Type B pancreatic cell (in vitro differentiated cells): ENCODE measurements at regions not wholly inside any gene's neighbourhood (a gene's known extent, or its start where the extent isn't known, plus 50 kb on each side); places are given as distances from the start of the nearest gene placed in this dataset.

Experiments
- DNase-seq: peaks from one replicate; pipeline ENCODE4 v3.0.0; 2021; ENCODE audit warnings: mixed read lengths; ENCODE audit not compliant: unreplicated experiment; ENCODE audit errors: extremely low spot score
- H3K27ac Mint-ChIP-seq: 2 replicates; pipeline ENCODE4 v1.8.0; 2021; ENCODE audit warnings: mild to moderate bottlenecking, mixed read lengths
- H3K27me3 Mint-ChIP-seq: 2 replicates; pipeline ENCODE4 v1.8.0; 2021; ENCODE audit warnings: mixed read lengths
- H3K36me3 Mint-ChIP-seq: 2 replicates; pipeline ENCODE4 v1.8.0; 2021; ENCODE audit warnings: mixed read lengths
- H3K4me1 Mint-ChIP-seq: one replicate; pipeline ENCODE4 v1.8.0; 2021; ENCODE audit warnings: mixed read lengths; ENCODE audit not compliant: unreplicated experiment
- H3K4me3 Mint-ChIP-seq: 2 replicates; pipeline ENCODE4 v1.8.0; 2021; ENCODE audit warnings: mild to moderate bottlenecking, mixed read lengths
- H3K9me3 Mint-ChIP-seq: 2 replicates; pipeline ENCODE4 v1.8.0; 2021; ENCODE audit warnings: mixed read lengths
- TF ChIP-seq, protein P1 (sequence below): fragments of 200-600 bp; sonication (generic); conservative IDR thresholded peaks from 2 replicates; pipeline ENCODE4 v1.5.0; 2021; ENCODE audit warnings: antibody characterized with exemption, mild to moderate bottlenecking

DNA sequence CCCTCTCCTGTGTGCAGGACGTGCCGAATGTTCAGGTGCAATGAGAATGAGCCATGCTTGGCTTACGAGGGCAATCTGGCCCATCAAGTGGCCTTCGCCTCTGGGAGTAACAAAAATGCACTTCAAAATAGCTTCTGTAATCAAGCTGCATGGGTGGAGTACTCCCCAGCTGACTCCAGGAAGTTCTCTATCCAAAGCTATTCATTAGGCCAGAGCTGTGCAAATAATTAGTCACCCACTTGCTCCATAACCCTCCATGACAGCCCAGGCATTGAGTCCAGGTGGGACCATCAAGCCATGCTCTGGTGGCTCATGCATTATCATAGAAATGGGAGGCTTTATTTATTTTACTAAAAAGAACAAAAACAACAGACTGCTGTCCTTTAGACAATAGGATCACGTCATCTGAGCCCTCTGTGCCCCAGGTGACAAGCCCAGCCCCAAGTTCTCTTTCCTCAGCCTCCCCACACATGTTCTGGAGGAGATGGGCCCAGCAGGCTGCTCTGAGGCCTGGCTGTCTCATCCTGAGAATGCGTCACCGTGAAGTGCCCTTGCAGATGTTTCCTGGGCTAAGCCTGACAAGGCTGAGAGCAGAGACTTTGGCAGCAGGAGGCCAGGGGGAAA lies 244.7 kb downstream of the ETS1 start:
- Mint-ChIP-seq H3K36me3 (no peaks in the 10 kb centered on the region), H3K27me3 (peaks cover 10% of the 10 kb centered on the region), H3K4me1 (peaks cover 22% of the 10 kb centered on the region), H3K9me3 (no peaks in the 10 kb centered on the region), H3K4me3 (no peak overlapping the region), H3K27ac (no peak overlapping the region)
- TF ChIP-seq, protein P1, sequence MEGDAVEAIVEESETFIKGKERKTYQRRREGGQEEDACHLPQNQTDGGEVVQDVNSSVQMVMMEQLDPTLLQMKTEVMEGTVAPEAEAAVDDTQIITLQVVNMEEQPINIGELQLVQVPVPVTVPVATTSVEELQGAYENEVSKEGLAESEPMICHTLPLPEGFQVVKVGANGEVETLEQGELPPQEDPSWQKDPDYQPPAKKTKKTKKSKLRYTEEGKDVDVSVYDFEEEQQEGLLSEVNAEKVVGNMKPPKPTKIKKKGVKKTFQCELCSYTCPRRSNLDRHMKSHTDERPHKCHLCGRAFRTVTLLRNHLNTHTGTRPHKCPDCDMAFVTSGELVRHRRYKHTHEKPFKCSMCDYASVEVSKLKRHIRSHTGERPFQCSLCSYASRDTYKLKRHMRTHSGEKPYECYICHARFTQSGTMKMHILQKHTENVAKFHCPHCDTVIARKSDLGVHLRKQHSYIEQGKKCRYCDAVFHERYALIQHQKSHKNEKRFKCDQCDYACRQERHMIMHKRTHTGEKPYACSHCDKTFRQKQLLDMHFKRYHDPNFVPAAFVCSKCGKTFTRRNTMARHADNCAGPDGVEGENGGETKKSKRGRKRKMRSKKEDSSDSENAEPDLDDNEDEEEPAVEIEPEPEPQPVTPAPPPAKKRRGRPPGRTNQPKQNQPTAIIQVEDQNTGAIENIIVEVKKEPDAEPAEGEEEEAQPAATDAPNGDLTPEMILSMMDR: no peak
- no peak for DNase-seq

DNA sequence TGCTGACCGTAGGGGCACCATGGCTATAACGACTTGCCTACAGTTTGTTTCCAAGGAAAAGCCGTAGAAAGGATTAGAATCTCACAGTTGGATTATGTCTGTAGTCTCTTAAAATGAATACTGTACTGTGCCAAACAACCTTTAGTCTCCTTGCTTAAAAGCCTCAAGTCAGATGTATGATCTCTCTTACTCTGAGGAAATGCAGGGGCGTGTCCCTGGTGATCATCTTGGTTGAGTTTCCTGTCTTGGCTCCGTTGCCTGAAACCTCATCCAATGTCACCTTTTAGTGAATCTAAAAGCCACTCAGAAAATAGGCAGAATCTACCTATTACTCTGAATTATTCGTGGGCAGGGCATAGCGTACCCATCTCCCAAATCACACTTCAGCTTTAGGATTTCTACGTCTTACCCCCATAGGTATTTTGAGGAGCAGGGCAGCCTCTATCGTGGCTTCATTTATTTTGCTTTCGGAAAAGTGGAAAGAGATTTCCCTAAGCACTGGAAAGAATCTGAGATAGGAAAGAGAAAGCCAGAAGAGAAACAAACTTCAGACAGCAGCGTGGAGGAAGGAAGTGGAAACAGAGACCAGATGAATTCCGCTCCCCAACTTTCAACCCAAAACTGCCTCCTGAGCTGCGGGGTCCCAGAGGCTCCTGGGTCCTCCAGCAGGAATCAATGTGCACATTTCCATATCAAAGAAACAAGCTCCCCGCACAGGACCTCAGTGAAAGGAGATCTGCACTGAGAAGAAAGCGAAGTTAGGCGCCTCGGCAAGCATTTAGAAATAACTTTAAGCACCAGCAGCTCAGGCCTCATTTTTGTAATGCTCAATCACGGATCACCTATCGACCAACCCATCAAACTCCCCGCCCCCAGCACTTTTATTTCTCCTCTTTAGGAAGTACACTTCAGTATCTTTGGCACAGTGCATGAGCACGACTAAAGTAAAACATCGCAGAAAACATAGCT lies 245.8 kb downstream of the ETS1 start:
- Mint-ChIP-seq H3K27me3 (peaks cover 12% of the 10 kb centered on the region), H3K9me3 (no peaks in the 10 kb centered on the region), H3K36me3 (no peaks in the 10 kb centered on the region), H3K4me3 (no peak overlapping the region), H3K4me1 (peaks cover 25% of the 10 kb centered on the region), H3K27ac (no peak overlapping the region)
- TF ChIP-seq, protein P1: no peak
- DNase-seq: no peak

DNA sequence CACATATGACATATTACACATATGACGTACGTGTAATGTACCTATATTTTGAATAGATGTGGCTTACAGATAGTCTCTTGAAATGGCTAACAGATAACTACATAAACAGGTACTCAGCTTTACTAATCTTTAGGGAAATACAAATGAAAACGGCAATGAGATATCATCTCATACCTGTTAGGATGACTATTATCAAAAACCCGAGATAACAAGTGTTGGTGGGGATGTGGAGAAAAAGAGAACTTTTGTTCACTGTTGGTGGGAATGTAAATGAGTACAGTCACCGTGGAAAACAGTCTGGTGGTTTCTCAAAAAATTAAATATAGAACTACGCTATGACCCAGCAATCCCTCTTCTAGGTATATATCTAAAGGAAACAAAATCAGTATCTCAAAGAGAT lies 247.6 kb downstream of the ETS1 start:
- Mint-ChIP-seq H3K27ac (no peak overlapping the region), H3K4me3 (no peak overlapping the region), H3K4me1 (peaks cover 42% of the 10 kb centered on the region), H3K36me3 (no peaks in the 10 kb centered on the region), H3K9me3 (no peaks in the 10 kb centered on the region), H3K27me3 (peaks cover 15% of the 10 kb centered on the region)
- DNase-seq: no peak
- TF ChIP-seq, protein P1: no peak

DNA sequence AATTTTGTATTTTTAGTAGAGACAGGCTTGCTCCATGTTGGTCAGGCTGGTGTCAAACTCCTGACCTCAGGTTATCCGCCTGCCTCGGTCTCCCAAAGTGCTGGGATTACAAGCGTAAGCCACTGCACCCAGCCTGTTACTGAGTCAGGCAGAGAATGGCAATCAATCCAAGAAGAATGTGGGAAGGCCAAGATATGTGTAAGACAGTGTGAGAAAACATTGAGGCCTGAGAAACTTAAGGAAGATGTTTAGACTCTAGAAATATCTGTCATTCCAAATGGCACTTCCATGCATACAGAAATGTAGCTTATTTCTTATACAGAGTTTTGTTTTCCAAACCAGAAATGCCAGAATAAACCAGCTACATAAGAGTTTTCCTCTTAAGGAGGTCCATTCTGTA lies 248.5 kb downstream of the ETS1 start:
- Mint-ChIP-seq H3K9me3 (no peaks in the 10 kb centered on the region), H3K27me3 (peaks cover 9% of the 10 kb centered on the region), H3K4me3 (no peak overlapping the region), H3K27ac (no peak overlapping the region), H3K36me3 (no peaks in the 10 kb centered on the region), H3K4me1 (peaks cover 52% of the 10 kb centered on the region)
- DNase-seq: no peak
- TF ChIP-seq, protein P1: no peak

DNA sequence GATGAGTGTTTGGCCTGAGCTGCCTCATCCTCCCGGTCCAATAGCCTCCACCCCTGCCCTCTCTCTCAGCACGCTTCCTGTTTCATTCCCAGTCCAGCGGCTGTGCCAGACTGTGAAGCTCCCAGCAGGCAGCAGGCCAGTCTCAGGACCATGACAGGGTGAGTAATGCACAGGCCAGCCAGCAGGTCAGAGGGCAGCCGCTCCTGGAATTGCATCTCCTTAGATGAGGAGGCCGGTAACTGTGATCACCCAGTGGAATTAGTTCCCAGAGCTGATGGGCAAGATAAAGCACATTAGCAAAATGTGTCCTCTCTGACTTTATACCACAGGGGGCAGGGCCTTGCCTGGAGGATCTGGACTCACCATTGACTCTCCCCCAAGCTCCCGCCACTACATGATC lies 251.2 kb downstream of the ETS1 start:
- Mint-ChIP-seq H3K9me3 (no peaks in the 10 kb centered on the region), H3K4me1 (peaks cover 37% of the 10 kb centered on the region), H3K36me3 (no peaks in the 10 kb centered on the region), H3K27ac (no peak overlapping the region), H3K4me3 (peak overlapping the region; percentile 8), H3K27me3 (peaks cover 9% of the 10 kb centered on the region)
- peak; percentile 73 for DNase-seq
- TF ChIP-seq, protein P1: no peak
